GM19043 (cell line): ENCODE measurements at regions not wholly inside any gene's neighbourhood (a gene's known extent, or its start where the extent isn't known, plus 50 kb on each side); places are given as distances from the start of the nearest gene placed in this dataset.
A peak's percentile ranks its signal among the peaks of the same experiment; 100 is the strongest.
"Not testable (repeated sequence)": the region's sequence is repeated elsewhere in the genome, so short reads cannot be mapped to it uniquely, and the experiment has no call there.

Experiments used
- ATAC-seq: cut with Tn5 transposase; IDR thresholded peaks from one replicate; pipeline ENCODE4 v1.9.1; 2021; ENCODE audit warnings: low read depth; ENCODE audit not compliant: unreplicated experiment

GRCh38 chr9:42430674-42431615 is 247.5 kb downstream of the SPATA31A6 start:
- peak; percentile 46 for ATAC-seq

GRCh38 chr9:42431616-42432010 is 248.2 kb downstream of the SPATA31A6 start:
- not testable (repeated sequence) for ATAC-seq

- not testable (repeated sequence) for ATAC-seq
Measured at GRCh38 chr9:42434844-42435714, 251.6 kb downstream of the SPATA31A6 start.

- ATAC-seq: not testable (repeated sequence)
Measured at GRCh38 chr9:42435715-42436342, 252.4 kb downstream of the SPATA31A6 start.

- not testable (repeated sequence) for ATAC-seq
Measured at GRCh38 chr9:42437057-42437759, 253.7 kb downstream of the SPATA31A6 start.

GRCh38 chr9:42442680-42443079 is 259.2 kb downstream of the SPATA31A6 start:
- not testable (repeated sequence) for ATAC-seq

- ATAC-seq: peak; percentile 81
Measured at GRCh38 chr9:42443414-42443813, 260.0 kb downstream of the SPATA31A6 start.

GRCh38 chr9:42461436-42461835 is 278.0 kb downstream of the SPATA31A6 start:
- not testable (repeated sequence) for ATAC-seq

GRCh38 chr9:42461863-42462262 is 278.4 kb downstream of the SPATA31A6 start:
- not testable (repeated sequence) for ATAC-seq

- not testable (repeated sequence) for ATAC-seq
Measured at GRCh38 chr9:42463981-42464380, 280.5 kb downstream of the SPATA31A6 start.

GRCh38 chr9:42470577-42470976 is 287.1 kb downstream of the SPATA31A6 start:
- not testable (repeated sequence) for ATAC-seq

GRCh38 chr9:42490989-42491388 is 307.5 kb downstream of the SPATA31A6 start:
- ATAC-seq: not testable (repeated sequence)

GRCh38 chr9:42502620-42503264 is 319.3 kb downstream of the SPATA31A6 start:
- ATAC-seq: not testable (repeated sequence)

- not testable (repeated sequence) for ATAC-seq
Measured at GRCh38 chr9:42508111-42508510, 324.7 kb downstream of the SPATA31A6 start.

GRCh38 chr9:42513535-42513934 is 330.1 kb downstream of the SPATA31A6 start:
- not testable (repeated sequence) for ATAC-seq

- ATAC-seq: not testable (repeated sequence)
Measured at GRCh38 chr9:42534325-42534983, 351.0 kb downstream of the SPATA31A6 start.

GRCh38 chr9:42534984-42535325 is 351.5 kb downstream of the SPATA31A6 start:
- not testable (repeated sequence) for ATAC-seq

- ATAC-seq: not testable (repeated sequence)
Measured at GRCh38 chr9:42550789-42551357, 367.4 kb downstream of the SPATA31A6 start.

- not testable (repeated sequence) for ATAC-seq
Measured at GRCh38 chr9:42568530-42568929, 385.1 kb downstream of the SPATA31A6 start.
